Pons (tissue), 1 donor: ENCODE measurements at regions not wholly inside any gene's neighbourhood (a gene's known extent, or its start where the extent isn't known, plus 50 kb on each side); places are given as distances from the start of the nearest gene placed in this dataset.

Source experiments
- DNase-seq: peaks from one replicate; pipeline ENCODE4 v3.0.0-alpha.2; 2016; ENCODE audit warnings: low spot score

- DNase-seq: peak; percentile 80
Measured at GRCh38 chr6:134117409-134117808, 65.0 kb upstream of the SLC2A12 start.

GRCh38 chr6:134115715-134116074, 63.3 kb upstream of the SLC2A12 start:
- peak; percentile 92 for DNase-seq

- DNase-seq: no peak
Measured at GRCh38 chr6:134114918-134115714, 62.7 kb upstream of the SLC2A12 start.

GRCh38 chr6:134114489-134114888, 62.1 kb upstream of the SLC2A12 start:
- DNase-seq: no peak

- DNase-seq: no peak
Measured at GRCh38 chr6:134111726-134112125, 59.3 kb upstream of the SLC2A12 start.

- DNase-seq: peak; percentile 63
Measured at GRCh38 chr6:134111062-134111677, 58.7 kb upstream of the SLC2A12 start.

- DNase-seq: no peak
Measured at GRCh38 chr6:134106702-134107101, 54.3 kb upstream of the SLC2A12 start.

- no peak for DNase-seq
Measured at GRCh38 chr6:134105940-134106339, 53.5 kb upstream of the SLC2A12 start.

- no peak for DNase-seq
Measured at GRCh38 chr6:134103006-134103405, 50.6 kb upstream of the SLC2A12 start.
